ENCODE measurements at regions not wholly inside any gene's neighbourhood (a gene's known extent, or its start where the extent isn't known, plus 50 kb on each side); places are given as distances from the start of the nearest gene placed in this dataset.
"Not testable (repeated sequence)": the region's sequence is repeated elsewhere in the genome, so short reads cannot be mapped to it uniquely, and the experiment has no call there.

DNA sequence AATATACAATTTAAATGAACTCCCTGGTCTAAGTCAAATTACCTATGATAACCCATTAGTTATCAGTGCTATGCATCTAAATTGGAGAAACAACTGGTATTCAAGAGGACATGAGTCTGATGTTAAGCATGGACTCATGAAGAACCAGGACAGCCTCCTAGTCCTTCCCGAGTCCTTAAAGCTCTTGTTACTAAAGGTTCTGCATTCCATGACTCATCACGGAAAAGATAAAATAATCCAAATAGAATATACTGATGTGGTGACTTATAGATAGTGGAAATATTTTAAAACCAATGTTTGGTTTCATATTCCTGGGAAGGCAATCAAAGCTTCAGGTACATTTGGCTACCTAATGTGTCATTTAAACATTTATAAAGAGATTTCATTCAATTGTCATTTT, 117.2 kb upstream of the PMCH start:
- no peaks in the 10 kb centered on the region for H3K36me3 Mint-ChIP-seq (ENCODE audit: insufficient read depth in 2 of 2)
- no peak for DNase-seq
- no peak for ATAC-seq (replicated peaks in 1 of 2)
- H3K27me3 Mint-ChIP-seq (ENCODE audit: low read depth): peaks cover 16% of the 10 kb centered on the region
- peaks cover 0 to 4% of the 10 kb centered on the region in 2 donors for H3K9me3 Mint-ChIP-seq
- H3K4me1 Mint-ChIP-seq (ENCODE audit: low read depth): no peaks in the 10 kb centered on the region
- H3K4me3 Mint-ChIP-seq: no peak overlapping the region
- no peak overlapping the region for H3K27ac Mint-ChIP-seq

DNA sequence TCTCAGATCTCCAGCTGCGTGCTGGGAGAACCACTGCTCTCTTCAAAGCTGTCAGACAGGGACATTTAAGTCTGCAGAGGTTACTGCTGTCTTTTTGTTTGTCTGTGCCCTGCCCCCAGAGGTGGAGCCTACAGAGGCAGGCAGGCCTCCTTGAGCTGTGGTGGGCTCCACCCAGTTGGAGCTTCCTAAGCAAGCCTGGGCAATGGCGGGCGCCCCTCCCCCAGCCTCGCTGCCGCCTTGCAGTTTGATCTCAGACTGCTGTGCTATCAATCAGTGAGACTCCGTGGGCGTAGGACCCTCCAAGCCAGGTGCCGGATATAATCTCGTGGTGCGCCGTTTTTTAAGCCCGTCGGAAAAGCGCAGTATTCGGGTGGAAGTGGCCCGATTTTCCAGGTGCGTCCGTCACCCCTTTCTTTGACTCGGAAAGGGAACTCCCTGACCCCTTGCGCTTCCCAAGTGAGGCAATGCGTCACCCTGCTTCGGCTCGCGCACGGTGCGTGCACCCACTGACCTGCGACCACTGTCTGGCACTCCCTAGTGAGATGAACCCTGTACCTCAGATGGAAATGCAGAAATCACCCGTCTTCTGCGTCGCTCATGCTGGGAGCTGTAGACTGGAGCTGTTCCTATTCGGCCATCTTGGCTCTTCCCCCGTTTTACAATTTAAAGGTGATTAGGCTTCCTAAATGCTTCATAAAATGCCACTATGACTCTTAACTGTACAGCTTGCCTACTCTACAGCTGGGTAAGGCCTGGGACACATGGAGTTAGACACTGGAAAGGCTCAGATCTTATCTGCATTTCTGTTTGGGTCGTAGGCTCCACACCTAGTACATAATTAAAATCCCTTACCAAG, 115.7 kb upstream of the PMCH start:
- H3K4me3 Mint-ChIP-seq; H3K27me3 Mint-ChIP-seq (ENCODE audit: low read depth); H3K36me3 Mint-ChIP-seq (ENCODE audit: insufficient read depth in 2 of 2); DNase-seq; H3K4me1 Mint-ChIP-seq (ENCODE audit: low read depth); ATAC-seq (replicated peaks in 1 of 2); H3K27ac Mint-ChIP-seq; H3K9me3 Mint-ChIP-seq: not testable (repeated sequence)

DNA sequence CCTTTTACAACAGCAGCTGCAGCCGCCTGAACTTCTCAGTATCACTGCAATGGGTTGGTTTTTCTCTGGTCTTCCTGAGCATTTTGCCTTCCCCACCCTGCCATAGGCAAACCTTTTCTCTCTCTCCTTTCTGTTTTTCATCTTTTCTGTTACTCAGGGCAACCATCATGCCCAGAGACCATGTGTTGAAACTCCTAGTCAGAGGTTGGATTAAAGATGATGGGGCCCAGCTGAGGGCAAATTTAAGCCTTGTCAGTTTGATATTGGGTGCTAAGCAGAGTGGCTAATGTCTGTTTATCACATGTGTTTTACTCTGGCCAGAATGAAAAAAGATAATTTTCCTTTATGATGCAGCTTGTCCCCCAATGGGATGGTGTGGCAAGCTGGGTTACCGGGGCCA, 107.9 kb upstream of the PMCH start:
- DNase-seq: no peak
- peaks cover 8% of the 10 kb centered on the region for H3K27me3 Mint-ChIP-seq (ENCODE audit: low read depth)

DNA sequence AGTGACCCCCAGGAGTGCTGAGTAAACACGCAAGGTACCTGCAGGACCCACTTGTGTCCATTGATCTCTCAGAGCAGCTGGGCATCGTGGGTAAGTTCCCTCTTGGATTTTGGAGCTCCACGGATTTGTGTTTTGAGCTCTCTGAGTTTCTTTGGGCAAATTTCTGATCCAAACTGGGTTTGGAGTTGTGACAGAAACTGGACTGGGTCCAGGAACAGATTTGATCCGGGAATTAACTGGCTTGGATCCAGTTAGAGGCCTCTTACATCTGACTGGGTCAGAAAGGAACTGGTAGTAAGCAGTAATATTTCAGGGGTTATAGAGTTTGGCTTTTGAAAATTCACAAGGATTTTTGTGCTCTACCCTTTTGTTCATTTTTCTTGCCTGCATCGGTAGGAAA, 107.0 kb upstream of the PMCH start:
- not testable (repeated sequence) for H3K27ac Mint-ChIP-seq; H3K4me3 Mint-ChIP-seq; H3K4me1 Mint-ChIP-seq (ENCODE audit: low read depth); ATAC-seq (replicated peaks in 1 of 2); H3K9me3 Mint-ChIP-seq; H3K36me3 Mint-ChIP-seq (ENCODE audit: insufficient read depth in 2 of 2); DNase-seq
- H3K27me3 Mint-ChIP-seq (ENCODE audit: low read depth): peaks cover 12% of the 10 kb centered on the region

More for the DNA sequence above, 107.9 kb upstream of the PMCH start:
- H3K27ac Mint-ChIP-seq: no peak overlapping the region
- ATAC-seq (replicated peaks in 1 of 2): no peak
- H3K36me3 Mint-ChIP-seq (ENCODE audit: insufficient read depth in 2 of 2): peaks cover 2 to 5% of the 10 kb centered on the region in 2 donors
- peaks cover 0 to 2% of the 10 kb centered on the region in 2 donors for H3K9me3 Mint-ChIP-seq
- H3K4me1 Mint-ChIP-seq (ENCODE audit: low read depth): peaks cover 3% of the 10 kb centered on the region
- H3K4me3 Mint-ChIP-seq: no peak overlapping the region

GRCh38 chr12:102302553-102302952, 104.9 kb upstream of the PMCH start:
- H3K4me3 Mint-ChIP-seq: no peak overlapping the region
- ATAC-seq (replicated peaks in 1 of 2) (no peak), DNase-seq (no peak)
- H3K27ac Mint-ChIP-seq: no peak overlapping the region
- H3K4me1 Mint-ChIP-seq (ENCODE audit: low read depth): peaks cover 3% of the 10 kb centered on the region
- peaks cover 0 to 5% of the 10 kb centered on the region in 2 donors for H3K36me3 Mint-ChIP-seq (ENCODE audit: insufficient read depth in 2 of 2)
- H3K27me3 Mint-ChIP-seq (ENCODE audit: low read depth): peaks cover 12% of the 10 kb centered on the region
- peaks cover under 1 to 2% of the 10 kb centered on the region in 2 donors for H3K9me3 Mint-ChIP-seq

- no peak overlapping the region for H3K4me3 Mint-ChIP-seq
- ATAC-seq (replicated peaks in 1 of 2): no peak
- H3K27ac Mint-ChIP-seq: no peak overlapping the region
- peaks cover 12% of the 10 kb centered on the region for H3K27me3 Mint-ChIP-seq (ENCODE audit: low read depth)
- peaks cover 3% of the 10 kb centered on the region for H3K4me1 Mint-ChIP-seq (ENCODE audit: low read depth)
- peaks cover 0 to 5% of the 10 kb centered on the region in 2 donors for H3K36me3 Mint-ChIP-seq (ENCODE audit: insufficient read depth in 2 of 2)
- H3K9me3 Mint-ChIP-seq: peaks cover 0 to 2% of the 10 kb centered on the region in 2 donors
- DNase-seq: no peak
These were observed 103.9 kb upstream of the PMCH start for GRCh38 chr12:102301547-102301946.

DNA sequence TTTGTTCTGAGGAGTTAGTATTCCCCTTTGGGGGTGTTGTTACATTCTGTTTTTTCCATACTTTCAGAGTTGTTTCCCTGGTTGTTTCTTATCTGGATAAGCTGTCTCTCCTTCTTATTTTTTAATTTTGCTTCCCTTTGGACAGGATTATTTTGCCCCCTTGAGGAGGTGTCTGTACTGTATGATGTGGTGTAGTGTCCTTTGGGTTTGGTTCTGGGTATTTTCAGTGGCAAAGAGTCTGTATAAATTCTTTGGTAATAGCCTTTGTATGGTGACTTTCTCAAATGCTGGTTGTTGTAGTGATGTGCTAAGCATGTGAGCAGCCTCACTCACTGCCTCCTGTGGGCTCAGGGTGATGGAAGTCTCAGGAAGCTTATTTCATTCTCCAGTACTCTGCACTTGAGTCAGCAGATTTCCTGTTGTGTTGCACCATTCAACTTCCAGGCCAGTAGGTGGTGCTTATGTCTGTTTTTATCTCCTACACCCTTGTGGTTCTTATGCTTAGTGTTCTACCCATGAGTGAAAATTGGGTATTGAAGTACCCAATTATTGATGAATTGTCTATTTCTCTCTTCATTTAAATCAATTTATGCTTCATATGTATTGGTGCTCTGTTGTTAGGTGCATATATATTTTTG, 103.3 kb upstream of the PMCH start:
- H3K27ac Mint-ChIP-seq: peak overlapping the region; percentile 49
- peak; percentile 21 to 22 for DNase-seq

DNA sequence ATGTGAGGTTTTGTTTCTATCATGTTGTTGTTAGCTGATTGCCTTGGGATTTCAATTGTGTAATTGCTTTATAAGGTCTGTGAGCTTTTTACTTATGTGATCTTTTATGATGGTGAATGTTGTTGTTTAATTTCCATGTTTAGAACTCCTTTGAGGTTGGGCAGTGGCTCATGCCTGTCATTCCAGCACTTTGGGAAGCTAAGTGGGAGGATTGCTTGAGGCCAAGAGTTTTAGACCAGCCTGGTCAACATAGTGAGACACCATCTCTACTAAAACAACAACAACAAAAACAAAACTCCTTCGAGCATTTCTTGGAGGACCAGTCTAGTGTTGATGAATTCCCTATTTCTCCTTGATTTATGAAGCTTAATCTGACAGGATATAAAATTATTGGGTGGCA, 102.1 kb upstream of the PMCH start:
- peaks cover 6% of the 10 kb centered on the region for H3K27me3 Mint-ChIP-seq (ENCODE audit: low read depth)
- ATAC-seq (replicated peaks in 1 of 2): no peak
- DNase-seq: no peak
- H3K36me3 Mint-ChIP-seq (ENCODE audit: insufficient read depth in 2 of 2): peaks cover 0 to 5% of the 10 kb centered on the region in 2 donors
- peaks cover 0 to 2% of the 10 kb centered on the region in 2 donors for H3K9me3 Mint-ChIP-seq
- H3K4me1 Mint-ChIP-seq (ENCODE audit: low read depth): peaks cover 3% of the 10 kb centered on the region
- no peak overlapping the region for H3K27ac Mint-ChIP-seq
- no peak overlapping the region for H3K4me3 Mint-ChIP-seq

More for the DNA sequence above, 103.3 kb upstream of the PMCH start:
- ATAC-seq (replicated peaks in 1 of 2): peak; percentile 93 to 97
- Mint-ChIP-seq H3K4me3 (no peak overlapping the region), H3K27me3 (ENCODE audit: low read depth) (peaks cover 12% of the 10 kb centered on the region), H3K4me1 (ENCODE audit: low read depth) (peaks cover 3% of the 10 kb centered on the region), H3K9me3 (peaks cover 0 to 2% of the 10 kb centered on the region in 2 donors), H3K36me3 (ENCODE audit: insufficient read depth in 2 of 2) (peaks cover 0 to 5% of the 10 kb centered on the region in 2 donors)

GRCh38 chr12:102298022-102298421, 100.4 kb upstream of the PMCH start:
- Mint-ChIP-seq H3K4me1 (ENCODE audit: low read depth) (peaks cover 3% of the 10 kb centered on the region), H3K4me3 (no peak overlapping the region), H3K27ac (peak overlapping the region; percentile 54), H3K9me3 (peaks cover 0 to 2% of the 10 kb centered on the region in 2 donors), H3K27me3 (ENCODE audit: low read depth) (peaks cover 6% of the 10 kb centered on the region), H3K36me3 (ENCODE audit: insufficient read depth in 2 of 2) (peaks cover 0 to 5% of the 10 kb centered on the region in 2 donors)
- ATAC-seq (replicated peaks in 1 of 2) (no peak), DNase-seq (no peak)

DNA sequence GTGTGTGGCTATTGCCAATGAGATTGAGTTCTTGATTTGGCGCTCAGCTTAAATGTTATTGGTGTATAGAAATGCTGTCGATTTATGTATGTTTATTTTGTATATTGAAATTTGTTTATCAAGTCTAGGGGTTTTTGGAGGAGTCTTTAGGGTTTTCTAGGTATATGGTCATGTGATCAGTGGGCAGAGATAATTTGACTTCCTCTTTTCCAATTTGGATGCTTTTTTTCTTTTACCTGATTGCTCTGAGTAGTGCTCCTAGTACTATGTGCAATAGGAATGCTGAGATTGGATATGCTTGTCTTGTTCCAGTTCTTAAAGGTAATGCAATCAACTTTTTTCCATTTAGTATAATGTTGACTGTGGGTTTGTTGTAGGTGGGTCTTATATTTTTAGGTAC, 99.8 kb upstream of the PMCH start:
- ATAC-seq (replicated peaks in 1 of 2) (no peak), DNase-seq (no peak)
- Mint-ChIP-seq H3K36me3 (ENCODE audit: insufficient read depth in 2 of 2) (peaks cover 0 to 5% of the 10 kb centered on the region in 2 donors), H3K4me1 (ENCODE audit: low read depth) (peaks cover 3% of the 10 kb centered on the region), H3K9me3 (peaks cover 0 to 2% of the 10 kb centered on the region in 2 donors), H3K27me3 (ENCODE audit: low read depth) (peaks cover 6% of the 10 kb centered on the region), H3K27ac (peak overlapping the region; percentile 61), H3K4me3 (no peak overlapping the region)

- H3K27me3 Mint-ChIP-seq (ENCODE audit: low read depth): no peaks in the 10 kb centered on the region
- no peaks in the 10 kb centered on the region for H3K4me1 Mint-ChIP-seq (ENCODE audit: low read depth)
- H3K4me3 Mint-ChIP-seq: no peak overlapping the region
- no peak overlapping the region for H3K27ac Mint-ChIP-seq
- DNase-seq (no peak), ATAC-seq (replicated peaks in 1 of 2) (no peak)
- H3K9me3 Mint-ChIP-seq: peaks cover 2 to 7% of the 10 kb centered on the region in 2 donors
- H3K36me3 Mint-ChIP-seq (ENCODE audit: insufficient read depth in 2 of 2): no peaks in the 10 kb centered on the region
These were observed 96.9 kb upstream of the PMCH start for GRCh38 chr12:102294568-102294967.

GRCh38 chr12:102291498-102292440, 94.1 kb upstream of the PMCH start:
- H3K4me1 Mint-ChIP-seq (ENCODE audit: low read depth); H3K9me3 Mint-ChIP-seq; DNase-seq; H3K36me3 Mint-ChIP-seq (ENCODE audit: insufficient read depth in 2 of 2); H3K4me3 Mint-ChIP-seq; H3K27me3 Mint-ChIP-seq (ENCODE audit: low read depth); H3K27ac Mint-ChIP-seq; ATAC-seq (replicated peaks in 1 of 2): not testable (repeated sequence)

- not testable (repeated sequence) for H3K27ac Mint-ChIP-seq; H3K36me3 Mint-ChIP-seq (ENCODE audit: insufficient read depth in 2 of 2); H3K4me1 Mint-ChIP-seq (ENCODE audit: low read depth); H3K27me3 Mint-ChIP-seq (ENCODE audit: low read depth); DNase-seq; H3K4me3 Mint-ChIP-seq; ATAC-seq (replicated peaks in 1 of 2); H3K9me3 Mint-ChIP-seq
These were observed 92.1 kb upstream of the PMCH start for GRCh38 chr12:102289702-102290101.

Data from activated T-cell treated with anti-CD3 and anti-CD28 coated beads, Interleukin-2, amount 50 U/mL, for 72 hours (primary cell).